CD4-positive, alpha-beta memory T cell (primary cell): ENCODE measurements at regions not wholly inside any gene's neighbourhood (a gene's known extent, or its start where the extent isn't known, plus 50 kb on each side); places are given as distances from the start of the nearest gene placed in this dataset.

Experiments
- CTCF ChIA-PET: fragments of 350-600 bp; sonication (Branson Sonifier 250); formaldehyde crosslinking; loops from one replicate; lab custom pipeline; 2021; ENCODE audit warnings: inconsistent platforms; ENCODE audit not compliant: partially characterized antibody; lab: Charles Lee
- POLR2A ChIA-PET: fragments of 350-600 bp; sonication (Branson Sonifier 250); formaldehyde crosslinking; loops from one replicate; lab custom pipeline; 2021; ENCODE audit not compliant: partially characterized antibody; lab: Charles Lee
- DNase-seq, 5 donors: peaks; one replicate each; pipeline versions ENCODE4 v3.0.0 to v3.0.0-alpha.2; 2020 to 2022; ENCODE audit warnings: mixed read lengths in 1 of 5
- H3K27ac ChIP-seq: one replicate; pipeline ENCODE4 v1.7.0; 2013; ENCODE audit warnings: low read depth, low read length
- H3K27me3 ChIP-seq: 2 replicates; pipeline ENCODE4 v1.7.0; 2013; ENCODE audit warnings: mild to moderate bottlenecking, low read length, moderate library complexity; ENCODE audit not compliant: insufficient read depth
- H3K36me3 ChIP-seq: 2 replicates; pipeline ENCODE4 v1.7.0; 2013; ENCODE audit warnings: mild to moderate bottlenecking, low read length, moderate library complexity; ENCODE audit not compliant: insufficient read depth
- H3K4me1 ChIP-seq: 2 replicates; pipeline ENCODE4 v1.7.0; 2013; ENCODE audit warnings: mild to moderate bottlenecking, low read length, moderate library complexity; ENCODE audit not compliant: insufficient read depth
- H3K4me3 ChIP-seq, 2 donors: one replicate each; pipeline ENCODE4 v1.7.0; 2013; ENCODE audit warnings: low read length in 2 of 2, mild to moderate bottlenecking in 1 of 2
- H3K9me3 ChIP-seq, 2 donors: one replicate each; pipeline ENCODE4 v1.7.0; 2013; ENCODE audit warnings: low read length in 2 of 2, control low read depth in 1 of 2; ENCODE audit not compliant: control insufficient read depth in 1 of 2
- H3K27ac Mint-ChIP-seq, 7 donors: one replicate each; pipeline ENCODE4 v1.8.0; 2020 to 2021; ENCODE audit warnings: mixed read lengths in 7 of 7, mild to moderate bottlenecking in 6 of 7, inconsistent platforms in 3 of 7, moderate library complexity in 3 of 7
- H3K27me3 Mint-ChIP-seq, 2 donors: one replicate each; pipeline ENCODE4 v1.8.0; 2020 to 2021; ENCODE audit warnings: mixed read lengths in 2 of 2
- H3K36me3 Mint-ChIP-seq, 2 donors: one replicate each; pipeline ENCODE4 v1.8.0; 2020 to 2021; ENCODE audit warnings: mixed read lengths in 2 of 2, inconsistent platforms in 1 of 2, mild to moderate bottlenecking in 1 of 2
- H3K4me1 Mint-ChIP-seq, 4 donors: one replicate each; pipeline ENCODE4 v1.8.0; 2020 to 2021; ENCODE audit warnings: mixed read lengths in 4 of 4, mild to moderate bottlenecking in 1 of 4
- H3K4me3 Mint-ChIP-seq, 8 donors: one replicate each; pipeline ENCODE4 v1.8.0; 2020 to 2021; ENCODE audit warnings: mixed read lengths in 8 of 8, mild to moderate bottlenecking in 7 of 8, moderate library complexity in 6 of 8, inconsistent platforms in 3 of 8
- H3K9me3 Mint-ChIP-seq, 8 donors: one replicate each; pipeline ENCODE4 v1.8.0; 2020 to 2021; ENCODE audit warnings: mixed read lengths in 8 of 8, mild to moderate bottlenecking in 5 of 8, inconsistent platforms in 3 of 8, moderate library complexity in 1 of 8
- intact Hi-C: fragments of 100-400 bp; cut with micrococcal nuclease; formaldehyde crosslinking; loops from one replicate; pipeline ENCODE4 v1.15.1; 2023

GRCh38 chr10:36880898-36881297, 244.5 kb upstream of the ANKRD30A start:
- Histone ChIP-seq H3K27ac (no peak overlapping the region), H3K9me3 (no peaks in the 10 kb centered on the region), H3K36me3 (no peaks in the 10 kb centered on the region), H3K27me3 (no peaks in the 10 kb centered on the region), H3K4me1 (no peaks in the 10 kb centered on the region), H3K4me3 (no peak overlapping the region)
- peaks cover 0 to 2% of the 10 kb centered on the region in 2 donors for H3K27me3 Mint-ChIP-seq
- H3K27ac Mint-ChIP-seq: no peak overlapping the region
- DNase-seq: no peak
- no peak overlapping the region for H3K4me3 Mint-ChIP-seq
- H3K36me3 Mint-ChIP-seq: no peaks in the 10 kb centered on the region
- H3K4me1 Mint-ChIP-seq: no peaks in the 10 kb centered on the region
- ChIA-PET POLR2A (no interaction called here), CTCF (interaction anchor here (0.8 to 1.2 kb wide), 2 partner anchors 9 to 1485 kb away, joined by 3 read pairs; no protein-coding TSS in a partner anchor)
- intact Hi-C loops: no loop called here
- H3K9me3 Mint-ChIP-seq: no peaks in the 10 kb centered on the region

- no peaks in the 10 kb centered on the region for H3K36me3 Mint-ChIP-seq
- ChIA-PET POLR2A (no interaction called here), CTCF (no interaction called here)
- H3K27me3 Mint-ChIP-seq: no peaks in the 10 kb centered on the region
- Histone ChIP-seq H3K27me3 (no peaks in the 10 kb centered on the region), H3K27ac (no peak overlapping the region), H3K36me3 (no peaks in the 10 kb centered on the region), H3K9me3 (no peaks in the 10 kb centered on the region), H3K4me3 (no peak overlapping the region), H3K4me1 (no peaks in the 10 kb centered on the region)
- no peaks in the 10 kb centered on the region for H3K4me1 Mint-ChIP-seq
- intact Hi-C loops: no loop called here
- no peak for DNase-seq
- H3K27ac Mint-ChIP-seq: no peak overlapping the region
- no peaks in the 10 kb centered on the region for H3K9me3 Mint-ChIP-seq
- no peak overlapping the region for H3K4me3 Mint-ChIP-seq
These were observed 252.6 kb upstream of the ANKRD30A start for GRCh38 chr10:36872702-36873393.

- intact Hi-C loops: no loop called here
- H3K27me3 Mint-ChIP-seq: no peaks in the 10 kb centered on the region
- Histone ChIP-seq H3K27me3 (no peaks in the 10 kb centered on the region), H3K4me3 (no peak overlapping the region), H3K27ac (no peak overlapping the region), H3K36me3 (no peaks in the 10 kb centered on the region), H3K9me3 (no peaks in the 10 kb centered on the region), H3K4me1 (no peaks in the 10 kb centered on the region)
- H3K27ac Mint-ChIP-seq: no peak overlapping the region
- no peaks in the 10 kb centered on the region for H3K4me1 Mint-ChIP-seq
- POLR2A ChIA-PET: no interaction called here
- peaks cover 0 to 5% (median 0%) of the 10 kb centered on the region in 8 donors for H3K9me3 Mint-ChIP-seq
- CTCF ChIA-PET: no interaction called here
- no peak for DNase-seq
- H3K4me3 Mint-ChIP-seq: no peak overlapping the region
- H3K36me3 Mint-ChIP-seq: no peaks in the 10 kb centered on the region
These were observed 284.6 kb upstream of the ANKRD30A start for GRCh38 chr10:36840788-36841187.

GRCh38 chr10:36837416-36837815, 288.0 kb upstream of the ANKRD30A start:
- H3K4me1 ChIP-seq: no peaks in the 10 kb centered on the region
- no peak overlapping the region for H3K4me3 ChIP-seq
- Mint-ChIP-seq H3K4me3 (no peak overlapping the region), H3K27me3 (no peaks in the 10 kb centered on the region), H3K9me3 (peaks cover 0 to 3% (median 0%) of the 10 kb centered on the region in 8 donors), H3K4me1 (no peaks in the 10 kb centered on the region), H3K27ac (no peak overlapping the region), H3K36me3 (no peaks in the 10 kb centered on the region)
- H3K27me3 ChIP-seq: no peaks in the 10 kb centered on the region
- no peak overlapping the region for H3K27ac ChIP-seq
- ChIA-PET CTCF (no interaction called here), POLR2A (no interaction called here)
- no peaks in the 10 kb centered on the region for H3K36me3 ChIP-seq
- no peaks in the 10 kb centered on the region for H3K9me3 ChIP-seq
- intact Hi-C loops: no loop called here
- DNase-seq: no peak

- Histone ChIP-seq H3K4me3 (no peak overlapping the region), H3K9me3 (no peaks in the 10 kb centered on the region), H3K27me3 (no peaks in the 10 kb centered on the region), H3K4me1 (no peaks in the 10 kb centered on the region), H3K36me3 (no peaks in the 10 kb centered on the region), H3K27ac (no peak overlapping the region)
- Mint-ChIP-seq H3K36me3 (no peaks in the 10 kb centered on the region), H3K4me3 (no peak overlapping the region), H3K27ac (no peak overlapping the region), H3K27me3 (no peaks in the 10 kb centered on the region), H3K4me1 (no peaks in the 10 kb centered on the region), H3K9me3 (peaks cover 0 to 5% (median 3%) of the 10 kb centered on the region in 8 donors)
- ChIA-PET CTCF (no interaction called here), POLR2A (no interaction called here)
- intact Hi-C loops: no loop called here
- DNase-seq: no peak
These were observed 305.6 kb upstream of the ANKRD30A start for GRCh38 chr10:36819781-36820180.

GRCh38 chr10:36817898-36818297, 307.5 kb upstream of the ANKRD30A start:
- no peaks in the 10 kb centered on the region for H3K27me3 ChIP-seq
- no peak overlapping the region for H3K27ac ChIP-seq
- Mint-ChIP-seq H3K27me3 (no peaks in the 10 kb centered on the region), H3K4me1 (no peaks in the 10 kb centered on the region), H3K4me3 (no peak overlapping the region), H3K9me3 (peaks cover 0 to 5% (median 4%) of the 10 kb centered on the region in 8 donors), H3K36me3 (no peaks in the 10 kb centered on the region), H3K27ac (no peak overlapping the region)
- H3K36me3 ChIP-seq: no peaks in the 10 kb centered on the region
- H3K9me3 ChIP-seq: no peaks in the 10 kb centered on the region
- H3K4me1 ChIP-seq: no peaks in the 10 kb centered on the region
- DNase-seq: no peak
- H3K4me3 ChIP-seq: no peak overlapping the region
- intact Hi-C loops: no loop called here
- ChIA-PET POLR2A (no interaction called here), CTCF (no interaction called here)

- Mint-ChIP-seq H3K27me3 (peaks cover 0 to 1% of the 10 kb centered on the region in 2 donors), H3K9me3 (peaks cover 0 to 17% (median 0%) of the 10 kb centered on the region in 8 donors), H3K27ac (no peak overlapping the region), H3K4me1 (no peaks in the 10 kb centered on the region), H3K4me3 (no peak overlapping the region), H3K36me3 (no peaks in the 10 kb centered on the region)
- H3K4me1 ChIP-seq: no peaks in the 10 kb centered on the region
- intact Hi-C loops: no loop called here
- no peaks in the 10 kb centered on the region for H3K36me3 ChIP-seq
- ChIA-PET CTCF (no interaction called here), POLR2A (no interaction called here)
- H3K27me3 ChIP-seq: no peaks in the 10 kb centered on the region
- H3K27ac ChIP-seq: no peak overlapping the region
- no peak overlapping the region for H3K4me3 ChIP-seq
- no peaks in the 10 kb centered on the region for H3K9me3 ChIP-seq
- DNase-seq: no peak
These were observed 316.6 kb upstream of the ANKRD30A start for GRCh38 chr10:36808625-36809362.
